ENCODE measurements at regions not wholly inside any gene's neighbourhood (a gene's known extent, or its start where the extent isn't known, plus 50 kb on each side); places are given as distances from the start of the nearest gene placed in this dataset.

DNA sequence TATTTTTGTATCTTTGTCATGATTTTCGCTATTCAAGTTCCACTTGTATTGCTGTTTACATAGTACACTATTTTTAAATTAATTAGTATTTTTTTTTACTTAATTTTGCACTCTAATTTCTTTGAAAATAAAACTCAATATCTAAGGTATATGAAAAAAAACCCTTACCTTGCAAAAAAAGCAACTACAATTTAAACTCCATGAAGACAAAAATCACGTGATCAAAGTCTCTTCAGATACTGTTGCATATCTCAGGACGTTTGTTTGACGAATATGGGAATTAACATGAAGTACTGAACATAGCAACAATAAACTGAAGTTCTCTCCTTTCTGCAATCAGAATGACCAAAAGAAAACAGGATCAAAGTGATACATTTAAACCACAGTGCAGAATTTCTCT, 968.4 kb upstream of the SEL1L start:
- no peaks in the 10 kb centered on the region for H3K36me3 ChIP-seq (ENCODE audit: control insufficient read depth, insufficient read depth, low read length)
- no peak for DNase-seq (ENCODE audit: low read depth)
- TF ChIP-seq, protein P1, sequence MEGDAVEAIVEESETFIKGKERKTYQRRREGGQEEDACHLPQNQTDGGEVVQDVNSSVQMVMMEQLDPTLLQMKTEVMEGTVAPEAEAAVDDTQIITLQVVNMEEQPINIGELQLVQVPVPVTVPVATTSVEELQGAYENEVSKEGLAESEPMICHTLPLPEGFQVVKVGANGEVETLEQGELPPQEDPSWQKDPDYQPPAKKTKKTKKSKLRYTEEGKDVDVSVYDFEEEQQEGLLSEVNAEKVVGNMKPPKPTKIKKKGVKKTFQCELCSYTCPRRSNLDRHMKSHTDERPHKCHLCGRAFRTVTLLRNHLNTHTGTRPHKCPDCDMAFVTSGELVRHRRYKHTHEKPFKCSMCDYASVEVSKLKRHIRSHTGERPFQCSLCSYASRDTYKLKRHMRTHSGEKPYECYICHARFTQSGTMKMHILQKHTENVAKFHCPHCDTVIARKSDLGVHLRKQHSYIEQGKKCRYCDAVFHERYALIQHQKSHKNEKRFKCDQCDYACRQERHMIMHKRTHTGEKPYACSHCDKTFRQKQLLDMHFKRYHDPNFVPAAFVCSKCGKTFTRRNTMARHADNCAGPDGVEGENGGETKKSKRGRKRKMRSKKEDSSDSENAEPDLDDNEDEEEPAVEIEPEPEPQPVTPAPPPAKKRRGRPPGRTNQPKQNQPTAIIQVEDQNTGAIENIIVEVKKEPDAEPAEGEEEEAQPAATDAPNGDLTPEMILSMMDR (IDR thresholded peaks at IDR 0.05; ENCODE audit: insufficient read depth, low read length, poor library complexity, severe bottlenecking): no peak

DNA sequence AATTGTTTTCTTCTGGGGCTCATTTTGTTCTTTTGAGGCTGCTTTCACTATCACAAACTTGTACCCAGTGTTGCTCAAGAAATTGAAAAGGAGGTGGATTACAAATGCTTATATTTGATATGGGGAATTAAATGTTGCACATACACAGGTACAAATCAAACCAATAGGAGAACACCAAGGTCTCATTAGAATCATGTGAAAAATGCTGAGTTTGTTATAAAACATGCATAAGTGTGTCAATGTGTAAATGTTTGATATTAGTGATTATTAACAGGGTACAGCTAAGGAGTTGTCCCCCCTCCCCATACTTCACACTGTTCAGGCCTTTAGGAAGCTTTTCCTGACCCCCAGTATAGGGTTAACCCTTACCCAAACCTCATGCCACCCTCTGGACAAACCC, 971.2 kb upstream of the SEL1L start:
- H3K27me3 ChIP-seq (ENCODE audit: control insufficient read depth, insufficient read depth, low read length): no peaks in the 10 kb centered on the region
- no peak overlapping the region for H3K4me3 ChIP-seq (ENCODE audit: low read depth, low read length)
- TF ChIP-seq, protein P1 (IDR thresholded peaks at IDR 0.05; ENCODE audit: insufficient read depth, low read length, poor library complexity, severe bottlenecking): no peak
- DNase-seq (ENCODE audit: low read depth): no peak
- no peaks in the 10 kb centered on the region for H3K36me3 ChIP-seq (ENCODE audit: control insufficient read depth, insufficient read depth, low read length)

More for the DNA sequence above, 968.4 kb upstream of the SEL1L start:
- Histone ChIP-seq H3K4me3 (ENCODE audit: low read depth, low read length) (no peak overlapping the region), H3K27me3 (ENCODE audit: control insufficient read depth, insufficient read depth, low read length) (no peaks in the 10 kb centered on the region)

DNA sequence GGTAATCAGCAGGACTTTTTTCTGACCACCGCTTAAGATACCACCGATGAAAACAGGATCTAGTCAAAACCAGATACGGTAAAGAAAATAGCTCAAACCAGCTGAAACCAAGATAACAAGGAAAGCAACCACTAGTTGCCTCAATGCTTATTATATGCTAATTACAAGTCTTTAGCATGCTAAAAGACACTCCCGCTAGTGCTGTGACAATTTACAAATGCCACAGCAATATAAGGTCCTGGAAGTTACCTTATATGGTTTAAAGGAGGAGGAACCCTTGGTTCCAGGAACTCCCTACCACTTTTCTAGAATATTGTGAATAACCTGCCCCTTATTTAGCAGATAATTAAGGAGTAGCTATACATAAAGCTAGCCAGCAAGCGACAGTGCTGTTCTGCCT, 976.4 kb upstream of the SEL1L start:
- H3K4me3 ChIP-seq (ENCODE audit: low read depth, low read length): no peak overlapping the region
- no peaks in the 10 kb centered on the region for H3K27me3 ChIP-seq (ENCODE audit: control insufficient read depth, insufficient read depth, low read length)
- H3K36me3 ChIP-seq (ENCODE audit: control insufficient read depth, insufficient read depth, low read length): no peaks in the 10 kb centered on the region
- DNase-seq (ENCODE audit: low read depth): no peak
- TF ChIP-seq, protein P1 (IDR thresholded peaks at IDR 0.05; ENCODE audit: insufficient read depth, low read length, poor library complexity, severe bottlenecking): no peak

DNA sequence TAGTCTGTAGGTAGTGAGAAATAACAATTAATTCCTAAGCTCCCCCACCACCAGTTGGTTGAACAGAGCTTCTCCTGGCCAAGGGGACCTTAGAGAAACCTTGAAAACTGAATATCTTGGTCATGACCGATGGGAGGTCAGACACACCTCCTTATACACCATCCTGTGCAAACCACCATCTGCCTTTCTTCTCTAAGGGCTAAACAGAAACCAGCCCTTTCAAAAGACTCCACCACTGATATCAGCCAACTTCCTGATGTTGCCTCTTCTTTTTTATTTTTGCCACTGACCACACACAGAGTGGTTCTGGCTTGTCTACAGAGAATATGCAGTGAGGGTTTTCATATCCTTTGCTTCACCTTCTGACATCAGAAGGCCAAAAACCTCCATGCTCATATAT, 977.7 kb upstream of the SEL1L start:
- TF ChIP-seq, protein P1 (IDR thresholded peaks at IDR 0.05; ENCODE audit: insufficient read depth, low read length, poor library complexity, severe bottlenecking): no peak
- Histone ChIP-seq H3K27me3 (ENCODE audit: control insufficient read depth, insufficient read depth, low read length) (no peaks in the 10 kb centered on the region), H3K36me3 (ENCODE audit: control insufficient read depth, insufficient read depth, low read length) (no peaks in the 10 kb centered on the region), H3K4me3 (ENCODE audit: low read depth, low read length) (no peak overlapping the region)
- DNase-seq (ENCODE audit: low read depth): no peak

DNA sequence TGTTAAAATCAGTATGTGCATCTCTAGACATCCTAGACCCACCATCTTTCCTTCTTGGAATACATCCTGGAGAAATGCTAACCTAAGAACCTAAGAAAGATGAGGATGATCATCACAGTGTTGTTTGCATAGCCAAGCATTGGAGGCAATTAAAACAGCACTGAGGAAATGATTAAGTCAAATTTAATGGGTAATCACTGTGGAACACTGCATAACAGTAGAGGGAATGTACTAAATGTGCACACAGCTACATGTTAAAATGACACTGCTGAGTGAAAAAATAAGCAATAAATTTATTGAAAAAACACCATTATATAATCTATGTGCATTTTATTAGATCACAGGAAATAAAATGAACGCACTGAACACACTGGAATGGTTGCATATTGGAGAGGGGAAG, 987.1 kb upstream of the SEL1L start:
- no peaks in the 10 kb centered on the region for H3K27me3 ChIP-seq (ENCODE audit: control insufficient read depth, insufficient read depth, low read length)
- TF ChIP-seq, protein P1 (IDR thresholded peaks at IDR 0.05; ENCODE audit: insufficient read depth, low read length, poor library complexity, severe bottlenecking): no peak
- no peaks in the 10 kb centered on the region for H3K36me3 ChIP-seq (ENCODE audit: control insufficient read depth, insufficient read depth, low read length)
- DNase-seq (ENCODE audit: low read depth): no peak
- H3K4me3 ChIP-seq (ENCODE audit: low read depth, low read length): no peak overlapping the region

DNA sequence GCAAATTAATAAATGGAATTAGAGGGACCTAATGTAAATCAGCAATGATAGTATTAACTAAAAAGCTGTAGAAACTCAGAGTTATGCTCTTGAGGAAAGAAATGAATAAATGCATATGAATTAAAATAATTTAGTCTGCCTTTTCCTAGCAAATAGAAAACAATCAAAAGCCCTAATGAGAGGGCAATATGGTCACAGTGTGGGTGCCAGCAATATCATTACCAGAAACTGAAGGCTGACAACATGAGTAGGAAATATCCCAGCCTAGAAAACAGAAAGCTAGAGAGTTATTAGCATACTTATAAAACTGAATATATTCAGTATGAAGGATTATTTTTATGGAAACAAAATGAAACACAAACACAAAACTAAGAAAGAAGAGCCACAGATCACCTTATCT, 987.5 kb upstream of the SEL1L start:
- no peaks in the 10 kb centered on the region for H3K36me3 ChIP-seq (ENCODE audit: control insufficient read depth, insufficient read depth, low read length)
- H3K4me3 ChIP-seq (ENCODE audit: low read depth, low read length): no peak overlapping the region
- TF ChIP-seq, protein P1 (IDR thresholded peaks at IDR 0.05; ENCODE audit: insufficient read depth, low read length, poor library complexity, severe bottlenecking): no peak
- no peak for DNase-seq (ENCODE audit: low read depth)
- H3K27me3 ChIP-seq (ENCODE audit: control insufficient read depth, insufficient read depth, low read length): no peaks in the 10 kb centered on the region

Data from kidney epithelial cell (primary cell).